Prostate gland (tissue), 2 donors: ENCODE measurements at regions not wholly inside any gene's neighbourhood (a gene's known extent, or its start where the extent isn't known, plus 50 kb on each side); places are given as distances from the start of the nearest gene placed in this dataset.

Source experiments
- DNase-seq: peaks from one replicate; pipeline ENCODE4 v3.0.0-alpha.2; 2019; ENCODE audit warnings: low spot score
- H3K27ac ChIP-seq, 2 donors: fragments of 200-600 bp; sonication (generic); 2 replicates each; pipeline ENCODE4 v1.5.1; 2017 to 2019
- H3K27me3 ChIP-seq: fragments of 200-600 bp; sonication (generic); replicated peaks from 2 replicates; pipeline ENCODE4 v1.5.1; 2019; ENCODE audit not compliant: insufficient read depth
- H3K36me3 ChIP-seq, 2 donors: fragments of 200-600 bp; sonication (generic); 1 replicate in 1 of 2; 2 replicates in 1 of 2; pipeline versions ENCODE4 v1.5.1 to v1.8.1; 2017 to 2019
- H3K4me1 ChIP-seq: fragments of 200-600 bp; sonication (generic); replicated peaks from 2 replicates; pipeline ENCODE4 v1.5.1; 2019
- H3K4me3 ChIP-seq, 2 donors: fragments of 200-600 bp; sonication (generic); 2 replicates each; pipeline ENCODE4 v1.5.1; 2017 to 2019
- H3K9me3 ChIP-seq: fragments of 200-600 bp; sonication (generic); 2 replicates; pipeline ENCODE4 v1.5.1; 2017
- CTCF ChIP-seq, 4 experiments: fragments of 200-600 bp in 2 of 4; fragments of 450-650 bp in 2 of 4; sonication (generic) in 2 of 4; IDR thresholded peaks; 1 replicate in 3 of 4; 2 replicates in 1 of 4; pipeline ENCODE4 v1.5.1; 2016 to 2019; ENCODE audit warnings: antibody characterized with exemption in 4 of 4, mild to moderate bottlenecking in 2 of 4, moderate library complexity in 2 of 4
- POLR2A ChIP-seq: fragments of 450-650 bp; IDR thresholded peaks from one replicate; pipeline ENCODE4 v1.6.1; 2016; ENCODE audit warnings: antibody characterized with exemption, mild to moderate bottlenecking
- POLR2AphosphoS5 ChIP-seq: sonication (generic); formaldehyde crosslinking; IDR thresholded peaks from one replicate; pipeline ENCODE4 v1.6.1; 2017; ENCODE audit warnings: antibody characterized with exemption
- WGBS: methylation state at CpG from one replicate; pipeline ENCODE4 v1.1.5; 2018; 5-methylcytosine and 5-hydroxymethylcytosine counted together
- intact Hi-C: fragments of 100-400 bp; cut with DNase I; formaldehyde crosslinking; loops from one replicate; pipeline ENCODE4 v1.14.2; 2022

GRCh38 chr5:89280103-89281037 lies 397.4 kb upstream of the MEF2C start:
- Histone ChIP-seq H3K27ac (no peak overlapping the region), H3K9me3 (no peaks in the 10 kb centered on the region), H3K4me3 (no peak overlapping the region), H3K4me1 (no peaks in the 10 kb centered on the region), H3K27me3 (no peaks in the 10 kb centered on the region), H3K36me3 (no peaks in the 10 kb centered on the region)
- 67% methylated on average over 2 of the region's 2 CpGs for WGBS
- DNase-seq: no peak
- intact Hi-C loops: no loop called here
- TF ChIP-seq POLR2AphosphoS5 (no peak), CTCF (IDR thresholded peaks at IDR 0.05) (no peak), POLR2A (no peak)

GRCh38 chr5:89279391-89280036 lies 396.5 kb upstream of the MEF2C start:
- TF ChIP-seq CTCF (IDR thresholded peaks at IDR 0.05) (no peak), POLR2A (no peak), POLR2AphosphoS5 (no peak)
- H3K4me1 ChIP-seq: no peaks in the 10 kb centered on the region
- no peaks in the 10 kb centered on the region for H3K27me3 ChIP-seq
- no peak overlapping the region for H3K27ac ChIP-seq
- 91% methylated on average over 5 of the region's 5 CpGs for WGBS
- H3K4me3 ChIP-seq: no peak overlapping the region
- H3K9me3 ChIP-seq: no peaks in the 10 kb centered on the region
- intact Hi-C loops: no loop called here
- no peak for DNase-seq
- H3K36me3 ChIP-seq: no peaks in the 10 kb centered on the region

- Histone ChIP-seq H3K36me3 (no peaks in the 10 kb centered on the region), H3K27ac (no peak overlapping the region), H3K9me3 (no peaks in the 10 kb centered on the region), H3K4me3 (no peak overlapping the region), H3K27me3 (no peaks in the 10 kb centered on the region), H3K4me1 (no peaks in the 10 kb centered on the region)
- intact Hi-C loops: no loop called here
- 92% methylated on average over 4 of the region's 4 CpGs for WGBS
- no peak for DNase-seq
- TF ChIP-seq POLR2A (no peak), POLR2AphosphoS5 (no peak), CTCF (IDR thresholded peaks at IDR 0.05) (no peak)
Observed at GRCh38 chr5:89277816-89278215, 394.8 kb upstream of the MEF2C start.

GRCh38 chr5:89276566-89277305 lies 393.8 kb upstream of the MEF2C start:
- H3K4me3 ChIP-seq: no peak overlapping the region
- H3K27ac ChIP-seq: no peak overlapping the region
- no peaks in the 10 kb centered on the region for H3K9me3 ChIP-seq
- DNase-seq: no peak
- no peaks in the 10 kb centered on the region for H3K27me3 ChIP-seq
- TF ChIP-seq CTCF (IDR thresholded peaks at IDR 0.05) (no peak), POLR2A (no peak), POLR2AphosphoS5 (no peak)
- no peaks in the 10 kb centered on the region for H3K36me3 ChIP-seq
- H3K4me1 ChIP-seq: no peaks in the 10 kb centered on the region
- WGBS: 62% methylated on average over 1 of the region's 1 CpG
- intact Hi-C loops: no loop called here
